Gastrocnemius medialis (tissue), 4 donors: ENCODE measurements at regions not wholly inside any gene's neighbourhood (a gene's known extent, or its start where the extent isn't known, plus 50 kb on each side); places are given as distances from the start of the nearest gene placed in this dataset.
A peak's percentile ranks its signal among the peaks of the same experiment; 100 is the strongest.

Source experiments
- ATAC-seq, 2 donors: fragments of 150-250 bp; one replicate each; pipeline ENCODE4 v1.9.1; 2016
- DNase-seq, 2 donors: peaks; one replicate each; pipeline ENCODE4 v3.0.0-alpha.2; 2019
- H3K27ac ChIP-seq, 4 donors: fragments of 200-600 bp; sonication (generic); 1 replicate in 1 of 4; 2 replicates in 3 of 4; pipeline ENCODE4 v1.5.1; 2016 to 2018; ENCODE audit warnings: mild to moderate bottlenecking in 2 of 4, moderate library complexity in 1 of 4
- H3K27me3 ChIP-seq, 3 donors: fragments of 200-600 bp; sonication (generic) in 2 of 3; 1 replicate in 1 of 3; 2 replicates in 2 of 3; pipeline versions ENCODE4 v1.5.1 to v1.6.0; 2016 to 2019; ENCODE audit warnings: mild to moderate bottlenecking in 1 of 3, moderate library complexity in 1 of 3
- H3K36me3 ChIP-seq, 2 donors: fragments of 200-600 bp; sonication (generic) in 1 of 2; one replicate each; pipeline ENCODE4 v1.5.1; 2017 to 2018
- H3K4me1 ChIP-seq, 2 donors: fragments of 200-600 bp; sonication (generic) in 1 of 2; one replicate each; pipeline ENCODE4 v1.5.1; 2016 to 2017; ENCODE audit warnings: mild to moderate bottlenecking in 2 of 2
- H3K4me3 ChIP-seq, 4 donors: fragments of 200-600 bp; sonication (generic) in 3 of 4; 1 replicate in 1 of 4; 2 replicates in 3 of 4; pipeline ENCODE4 v1.5.1; 2016 to 2019; ENCODE audit warnings: mild to moderate bottlenecking in 2 of 4
- H3K9me3 ChIP-seq, 3 donors: fragments of 200-600 bp; sonication (generic) in 2 of 3; 1 replicate in 1 of 3; 2 replicates in 2 of 3; pipeline ENCODE4 v1.5.1; 2016 to 2019
- POLR2A ChIP-seq, 2 donors: fragments of 450-650 bp; IDR thresholded peaks; one replicate each; pipeline ENCODE4 v1.6.1; 2017; ENCODE audit warnings: antibody characterized with exemption in 2 of 2, mild to moderate bottlenecking in 2 of 2, moderate library complexity in 2 of 2
- in situ Hi-C, 4 donors: fragments of 200-750 bp; cut with MboI; loops; one replicate each; pipeline versions ENCODE4 v1.15.0 to v1.8.0; 2017; ENCODE audit warnings: low sequenced_read_pairs in 4 of 4
- intact Hi-C: fragments of 100-400 bp; cut with DNase I; formaldehyde crosslinking; loops from one replicate; pipeline ENCODE4 v1.15.1; 2023; ENCODE audit warnings: low total_unique reads
- TF ChIP-seq, protein P1 (sequence below), 5 experiments: fragments of 450-650 bp in 3 of 5; fragments of 200-600 bp in 2 of 5; sonication (generic) in 2 of 5; IDR thresholded peaks in 4 of 5; conservative IDR thresholded peaks in 1 of 5; 1 replicate in 4 of 5; 2 replicates in 1 of 5; pipeline ENCODE4 v1.5.1; 2016 to 2019; ENCODE audit warnings: antibody characterized with exemption in 5 of 5, mild to moderate bottlenecking in 3 of 5, moderate library complexity in 3 of 5

DNA sequence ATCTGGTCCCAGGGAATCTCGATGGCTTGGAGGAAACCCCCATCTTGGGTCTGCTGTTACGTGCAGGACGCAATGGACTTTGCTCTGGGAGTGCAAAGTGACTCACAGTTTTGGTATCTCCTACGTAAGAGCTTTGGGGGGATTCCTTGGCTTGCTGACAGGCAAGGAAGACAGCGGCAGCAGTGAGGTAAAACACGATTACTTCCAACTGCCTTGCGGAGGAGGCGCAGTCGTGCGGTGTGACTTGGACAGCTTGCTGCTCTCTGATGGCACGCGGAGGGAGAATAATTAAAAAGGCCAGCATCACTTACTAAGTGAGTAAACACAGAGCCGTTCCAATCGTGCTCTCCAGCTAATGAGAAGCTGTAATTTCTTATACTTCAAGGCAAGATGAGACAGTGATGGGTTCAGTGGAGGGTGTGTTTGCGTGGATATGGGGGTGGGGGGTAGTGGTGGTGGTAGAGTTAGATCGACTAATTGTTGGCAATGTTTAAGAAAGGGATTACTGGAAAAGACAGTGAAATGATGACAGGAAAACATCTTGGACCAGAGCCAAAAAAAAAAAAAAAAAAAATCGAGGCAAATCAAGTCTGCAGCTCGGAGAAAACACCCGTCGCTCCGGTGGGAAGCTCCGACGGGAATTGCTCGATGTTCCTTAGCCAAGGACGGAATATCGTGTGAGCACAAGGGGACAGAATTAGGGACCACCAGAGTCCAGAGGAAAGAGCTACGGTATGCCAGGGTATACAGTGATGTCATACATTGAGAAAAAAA is 184.8 kb upstream of the ZFHX3 start:
- ATAC-seq (peak; percentile 36 to 52), DNase-seq (no peak)
- Histone ChIP-seq H3K27ac (no peak overlapping the region), H3K27me3 (no peaks in the 10 kb centered on the region), H3K4me1 (peaks cover 10 to 15% of the 10 kb centered on the region in 2 donors), H3K9me3 (no peaks in the 10 kb centered on the region), H3K36me3 (no peaks in the 10 kb centered on the region), H3K4me3 (peak overlapping the region; percentile 42 to 50 (median 46))
- TF ChIP-seq POLR2A (IDR thresholded peaks at IDR 0.05): no peak
- TF ChIP-seq, protein P1, sequence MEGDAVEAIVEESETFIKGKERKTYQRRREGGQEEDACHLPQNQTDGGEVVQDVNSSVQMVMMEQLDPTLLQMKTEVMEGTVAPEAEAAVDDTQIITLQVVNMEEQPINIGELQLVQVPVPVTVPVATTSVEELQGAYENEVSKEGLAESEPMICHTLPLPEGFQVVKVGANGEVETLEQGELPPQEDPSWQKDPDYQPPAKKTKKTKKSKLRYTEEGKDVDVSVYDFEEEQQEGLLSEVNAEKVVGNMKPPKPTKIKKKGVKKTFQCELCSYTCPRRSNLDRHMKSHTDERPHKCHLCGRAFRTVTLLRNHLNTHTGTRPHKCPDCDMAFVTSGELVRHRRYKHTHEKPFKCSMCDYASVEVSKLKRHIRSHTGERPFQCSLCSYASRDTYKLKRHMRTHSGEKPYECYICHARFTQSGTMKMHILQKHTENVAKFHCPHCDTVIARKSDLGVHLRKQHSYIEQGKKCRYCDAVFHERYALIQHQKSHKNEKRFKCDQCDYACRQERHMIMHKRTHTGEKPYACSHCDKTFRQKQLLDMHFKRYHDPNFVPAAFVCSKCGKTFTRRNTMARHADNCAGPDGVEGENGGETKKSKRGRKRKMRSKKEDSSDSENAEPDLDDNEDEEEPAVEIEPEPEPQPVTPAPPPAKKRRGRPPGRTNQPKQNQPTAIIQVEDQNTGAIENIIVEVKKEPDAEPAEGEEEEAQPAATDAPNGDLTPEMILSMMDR (IDR thresholded peaks at IDR 0.05 in 4 of 5, conservative IDR thresholded peaks at IDR 0.05 in 1 of 5): no peak
- in situ Hi-C loops (no loop called here), intact Hi-C loops (no loop called here)

DNA sequence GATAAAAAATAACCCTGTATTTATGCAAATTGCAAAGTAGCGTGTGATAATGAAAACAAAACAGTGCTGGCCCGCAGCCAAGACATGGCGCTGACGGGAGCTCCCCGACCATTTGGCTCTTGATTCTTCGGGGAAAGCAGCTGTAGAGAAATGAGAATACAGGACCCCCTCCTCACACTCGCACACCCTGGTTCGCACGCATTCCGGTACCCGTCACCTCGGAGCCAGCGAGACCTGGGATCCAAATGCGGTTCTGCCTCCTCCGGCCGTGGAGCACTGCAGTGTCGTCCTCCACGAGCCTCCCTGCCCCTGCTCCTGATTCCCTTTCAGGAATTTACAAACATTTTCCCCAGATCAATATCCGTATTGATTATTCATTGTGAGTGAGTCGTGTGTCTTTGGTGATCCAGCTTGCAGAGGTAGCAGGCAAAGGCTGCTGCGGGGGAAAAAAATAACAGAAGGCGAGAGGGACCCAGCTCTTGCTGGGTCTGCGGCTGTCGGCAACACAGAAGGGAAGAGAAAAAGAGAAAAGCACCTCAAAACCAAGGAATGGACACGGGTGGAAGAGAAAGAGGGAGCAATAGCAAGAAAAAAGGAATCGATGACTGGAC is 184.1 kb upstream of the ZFHX3 start:
- DNase-seq: no peak
- Histone ChIP-seq H3K4me1 (peaks cover 10 to 15% of the 10 kb centered on the region in 2 donors), H3K4me3 (peak overlapping the region; percentile 42 to 50 (median 46)), H3K9me3 (no peaks in the 10 kb centered on the region), H3K36me3 (no peaks in the 10 kb centered on the region), H3K27me3 (no peaks in the 10 kb centered on the region), H3K27ac (no peak overlapping the region)
- in situ Hi-C loops: no loop called here
- intact Hi-C loops: no loop called here
- no peak for TF ChIP-seq POLR2A (IDR thresholded peaks at IDR 0.05)
- TF ChIP-seq, protein P1 (IDR thresholded peaks at IDR 0.05 in 4 of 5, conservative IDR thresholded peaks at IDR 0.05 in 1 of 5): no peak
- no peak for ATAC-seq

DNA sequence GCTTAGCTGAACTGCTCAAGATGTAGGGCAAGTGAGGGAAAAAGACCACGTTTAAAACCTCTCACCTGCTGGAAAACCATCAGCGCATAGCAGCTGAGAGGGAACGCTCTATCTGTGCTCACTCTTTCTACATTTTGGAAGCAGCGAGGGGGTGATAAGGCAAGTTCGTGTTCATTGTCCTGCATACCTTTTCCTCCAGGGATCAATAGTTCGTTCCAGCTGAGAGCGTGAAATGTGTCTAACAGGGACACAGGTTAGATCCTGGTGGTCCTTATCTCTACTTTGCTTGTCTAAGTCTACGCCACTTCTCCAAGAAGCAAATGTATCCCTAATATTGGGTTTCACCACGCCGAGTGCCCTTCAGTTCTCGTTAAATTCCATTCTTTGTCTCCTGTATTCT is 183.5 kb upstream of the ZFHX3 start:
- Histone ChIP-seq H3K36me3 (no peaks in the 10 kb centered on the region), H3K27me3 (no peaks in the 10 kb centered on the region), H3K4me1 (peaks cover 10 to 15% of the 10 kb centered on the region in 2 donors), H3K9me3 (no peaks in the 10 kb centered on the region), H3K4me3 (no peak overlapping the region), H3K27ac (no peak overlapping the region)
- no peak for DNase-seq
- intact Hi-C loops: no loop called here
- TF ChIP-seq, protein P1 (IDR thresholded peaks at IDR 0.05 in 4 of 5, conservative IDR thresholded peaks at IDR 0.05 in 1 of 5): no peak
- TF ChIP-seq POLR2A (IDR thresholded peaks at IDR 0.05): no peak
- in situ Hi-C loops: no loop called here
- no peak for ATAC-seq

GRCh38 chr16:73230651-73231050 is 182.7 kb upstream of the ZFHX3 start:
- TF ChIP-seq, protein P1 (IDR thresholded peaks at IDR 0.05 in 4 of 5, conservative IDR thresholded peaks at IDR 0.05 in 1 of 5): no peak
- TF ChIP-seq POLR2A (IDR thresholded peaks at IDR 0.05): no peak
- no peak for DNase-seq
- Histone ChIP-seq H3K27ac (no peak overlapping the region), H3K27me3 (no peaks in the 10 kb centered on the region), H3K4me3 (no peak overlapping the region), H3K9me3 (no peaks in the 10 kb centered on the region), H3K4me1 (peaks cover 10 to 15% of the 10 kb centered on the region in 2 donors), H3K36me3 (no peaks in the 10 kb centered on the region)
- no peak for ATAC-seq
- intact Hi-C loops: no loop called here
- in situ Hi-C loops: no loop called here
